GM18861 (cell line): ENCODE measurements at regions not wholly inside any gene's neighbourhood (a gene's known extent, or its start where the extent isn't known, plus 50 kb on each side); places are given as distances from the start of the nearest gene placed in this dataset.

Source experiments
- ATAC-seq: cut with Tn5 transposase; IDR thresholded peaks from one replicate; pipeline ENCODE4 v1.9.1; 2021; ENCODE audit not compliant: unreplicated experiment

DNA sequence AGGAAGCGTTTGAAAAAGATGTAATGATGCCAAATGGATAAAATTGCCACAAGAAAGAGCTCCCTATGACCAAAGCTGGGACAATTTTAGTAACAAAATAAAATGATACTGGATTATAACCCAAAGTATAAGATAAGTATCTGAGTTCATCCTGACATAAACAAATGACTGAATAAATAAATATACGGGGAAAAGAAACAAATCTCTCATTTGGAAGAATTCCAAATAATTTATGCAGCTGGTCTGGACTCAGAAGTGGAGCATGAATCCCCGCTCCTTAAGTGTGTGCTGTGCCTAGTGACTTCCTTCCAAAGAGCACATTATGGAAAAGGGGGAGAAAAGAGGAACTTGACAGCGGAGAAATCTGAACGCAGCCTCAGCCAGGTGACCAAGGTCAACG is 186.2 kb downstream of the RAMP3 start:
- ATAC-seq = no peak

DNA sequence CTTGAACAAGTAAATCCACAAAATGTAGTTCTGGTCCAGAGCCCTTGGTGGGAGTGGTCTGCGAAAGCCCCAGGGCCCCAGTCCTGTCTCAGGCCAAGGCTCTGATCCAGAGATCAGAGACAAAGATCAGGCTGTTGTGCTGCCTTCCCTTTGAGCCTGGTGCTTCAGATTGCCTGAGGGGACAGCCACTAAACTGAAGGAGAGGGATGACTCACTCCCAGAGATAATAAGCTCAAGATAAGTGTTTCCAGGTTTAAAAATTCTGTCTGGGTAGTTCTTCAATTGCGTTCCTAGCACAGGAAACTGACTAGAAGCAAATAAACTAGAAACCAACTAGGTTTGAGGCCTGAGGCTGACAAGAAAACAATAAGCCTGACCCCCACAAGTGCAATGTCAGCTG is 190.2 kb downstream of the RAMP3 start:
- ATAC-seq = no peak

DNA sequence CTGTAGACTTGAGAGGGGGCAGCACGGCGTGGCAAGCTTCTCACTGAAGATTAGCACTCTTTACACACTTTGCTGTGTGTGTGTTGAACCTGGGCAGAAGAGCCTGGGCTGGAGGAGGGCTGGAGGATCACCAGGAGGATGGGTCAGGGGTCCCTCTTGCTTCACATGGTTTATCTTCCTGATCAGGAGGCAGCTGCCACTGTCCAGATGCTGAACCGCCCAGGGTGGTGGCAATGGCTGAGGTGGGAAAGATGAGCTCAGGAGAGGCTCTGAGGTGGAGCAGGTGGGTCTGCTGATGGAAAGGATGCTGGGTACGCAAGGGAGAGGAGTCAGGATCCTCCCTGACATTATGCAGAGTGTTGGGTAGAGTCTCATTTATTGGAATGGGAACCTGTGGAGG is 191.5 kb downstream of the RAMP3 start:
- ATAC-seq = no peak

DNA sequence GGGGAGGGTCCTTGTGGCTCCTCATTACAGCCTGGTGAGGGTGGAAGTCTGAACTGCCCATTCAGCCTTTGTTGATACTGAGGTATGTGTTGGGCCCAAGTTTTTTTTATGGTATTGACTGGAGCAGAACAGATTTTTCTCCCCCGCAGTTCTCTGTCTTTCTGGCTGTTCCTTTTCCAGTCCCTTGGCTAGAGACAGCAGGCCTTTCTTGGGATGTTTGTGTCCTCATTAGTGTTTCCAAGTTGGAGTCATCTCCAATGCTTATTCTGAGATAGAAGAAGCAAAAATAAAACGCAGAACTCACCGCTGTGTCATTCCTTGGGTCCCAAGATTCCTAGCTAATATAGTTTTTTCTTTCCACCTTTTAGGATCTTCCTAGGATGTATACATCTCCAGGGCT is 193.3 kb downstream of the RAMP3 start:
- ATAC-seq = no peak

DNA sequence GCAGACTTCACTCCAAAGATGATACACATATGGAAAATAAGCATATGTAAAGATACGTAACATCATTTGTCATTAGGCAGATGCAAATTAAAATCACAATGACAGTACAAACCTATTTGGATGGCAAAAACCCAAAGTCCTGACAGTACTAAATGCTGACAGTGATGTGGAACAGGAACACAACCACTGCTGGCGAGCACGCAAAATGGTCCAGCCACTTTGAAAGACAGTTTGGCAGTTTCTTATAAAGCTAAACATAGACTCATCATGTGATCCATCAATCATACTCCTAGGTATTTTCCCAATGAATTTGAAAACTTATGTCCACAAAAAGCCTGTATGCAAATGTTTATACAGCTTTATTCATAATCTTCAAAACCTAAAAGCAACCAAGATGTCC is 200.7 kb downstream of the RAMP3 start:
- ATAC-seq = no peak

DNA sequence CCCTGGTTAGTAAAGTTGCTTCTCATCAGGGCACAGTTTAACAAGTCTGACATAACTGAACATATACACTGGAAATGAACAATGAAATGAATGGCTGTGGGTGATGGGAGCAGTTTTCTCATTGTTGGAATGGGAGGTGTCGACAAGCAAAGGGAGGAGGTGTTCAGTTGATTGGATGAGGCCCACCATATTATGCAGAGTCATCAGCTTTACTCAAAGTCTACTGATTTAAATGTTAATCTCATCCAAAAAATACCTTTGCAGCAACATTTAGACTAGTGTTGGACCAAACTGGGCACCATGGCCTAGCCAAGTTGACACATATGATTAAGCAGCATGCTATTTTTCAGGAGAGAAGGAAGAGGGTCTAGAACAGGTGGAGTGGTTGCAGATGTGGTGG is 201.7 kb downstream of the RAMP3 start:
- no peak for ATAC-seq

DNA sequence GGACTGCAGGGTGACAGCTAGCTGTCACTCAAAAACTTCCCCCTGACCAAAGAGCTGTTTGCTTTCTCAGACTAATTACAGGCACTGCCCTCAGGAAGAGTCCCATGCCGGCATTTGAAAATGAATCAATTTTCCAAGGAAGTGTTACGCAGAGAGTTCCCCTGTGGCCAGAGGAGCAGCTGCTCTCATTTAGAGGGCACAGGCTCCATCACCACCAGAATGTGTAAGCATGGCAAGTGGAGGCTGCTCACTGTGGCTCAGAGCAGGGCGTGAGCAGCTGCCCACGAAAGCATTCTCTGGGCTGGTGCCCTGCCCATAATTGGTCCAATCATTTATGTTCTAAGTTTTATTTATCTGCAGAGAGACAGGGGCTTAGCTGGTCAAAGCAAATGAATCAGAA is 202.2 kb downstream of the RAMP3 start:
- ATAC-seq = no peak

DNA sequence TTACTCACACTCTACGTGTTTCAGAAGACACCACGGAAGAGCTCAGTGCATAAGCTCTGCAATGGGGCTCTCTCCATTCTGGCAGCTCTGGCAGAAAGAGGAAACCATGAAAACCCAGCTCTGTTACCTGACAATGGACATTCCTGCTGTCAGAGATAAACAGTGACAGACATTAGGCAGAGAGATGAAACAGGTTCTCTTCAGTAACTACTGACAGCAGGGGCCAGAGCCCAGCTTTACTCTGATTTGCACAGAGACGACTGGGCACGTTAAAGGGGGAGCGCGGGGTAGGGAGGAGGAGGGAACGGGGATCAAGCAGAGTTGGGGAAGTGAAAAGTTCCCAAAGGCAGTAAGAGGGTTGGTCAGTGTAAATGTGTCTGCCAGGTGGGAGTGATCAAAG is 206.1 kb downstream of the RAMP3 start:
- ATAC-seq = no peak

DNA sequence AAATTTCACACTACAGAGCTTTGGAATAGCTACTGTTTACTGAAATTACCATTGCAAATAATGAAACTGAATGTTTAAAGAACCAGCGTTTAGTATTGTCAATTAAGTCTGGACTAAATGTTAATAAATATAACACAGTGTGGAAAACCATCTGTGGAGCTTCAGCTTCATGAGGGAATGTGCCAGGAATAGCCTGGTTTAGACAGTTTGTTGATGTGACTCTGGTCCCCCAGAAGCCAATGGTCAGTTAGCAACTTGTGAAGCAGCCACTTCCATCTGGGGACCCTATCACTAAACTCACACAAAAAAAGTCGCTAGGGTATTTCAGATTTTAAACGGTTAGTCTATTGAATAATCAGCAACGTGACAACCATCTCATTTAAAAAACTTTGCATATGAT is 207.8 kb downstream of the RAMP3 start:
- no peak for ATAC-seq

DNA sequence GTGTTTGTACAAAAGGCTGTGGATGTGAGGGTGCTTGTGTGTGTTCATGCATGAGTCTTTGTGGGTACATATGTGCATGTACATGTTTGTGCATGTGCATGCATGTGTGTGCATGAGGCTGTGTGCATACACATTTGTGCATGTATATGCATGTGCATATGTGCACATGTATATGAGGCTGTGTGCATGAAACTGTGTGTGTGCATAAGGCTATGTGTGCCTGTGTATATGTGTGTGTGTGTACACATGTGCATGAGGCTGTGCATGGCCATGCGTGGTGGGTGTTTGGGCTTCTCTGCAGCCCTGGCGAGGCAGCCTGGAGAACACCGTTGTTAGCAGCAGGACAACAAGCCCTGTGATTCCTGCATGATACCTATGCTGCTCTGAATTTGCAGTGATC is 207.7 kb upstream of the ADCY1 start:
- ATAC-seq = no peak

DNA sequence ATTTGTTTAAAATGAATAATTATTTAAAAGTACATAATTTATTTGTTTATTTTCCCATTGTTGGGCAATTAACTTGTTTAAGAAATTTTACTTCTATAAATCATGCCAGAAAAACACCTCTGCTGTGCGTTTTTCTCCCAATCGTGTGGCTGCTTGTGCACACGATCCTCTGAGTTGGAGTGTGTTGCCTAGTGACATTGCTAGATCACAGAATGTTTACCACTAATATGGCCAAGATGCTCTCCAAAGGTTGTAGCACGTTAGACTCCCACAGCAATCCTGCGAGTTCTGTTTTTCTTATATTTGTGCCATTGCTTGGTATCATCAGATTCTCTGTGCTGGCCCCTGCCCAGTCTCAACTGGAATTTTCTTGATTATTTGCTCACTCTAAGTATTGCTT is 207.1 kb upstream of the ADCY1 start:
- no peak for ATAC-seq

DNA sequence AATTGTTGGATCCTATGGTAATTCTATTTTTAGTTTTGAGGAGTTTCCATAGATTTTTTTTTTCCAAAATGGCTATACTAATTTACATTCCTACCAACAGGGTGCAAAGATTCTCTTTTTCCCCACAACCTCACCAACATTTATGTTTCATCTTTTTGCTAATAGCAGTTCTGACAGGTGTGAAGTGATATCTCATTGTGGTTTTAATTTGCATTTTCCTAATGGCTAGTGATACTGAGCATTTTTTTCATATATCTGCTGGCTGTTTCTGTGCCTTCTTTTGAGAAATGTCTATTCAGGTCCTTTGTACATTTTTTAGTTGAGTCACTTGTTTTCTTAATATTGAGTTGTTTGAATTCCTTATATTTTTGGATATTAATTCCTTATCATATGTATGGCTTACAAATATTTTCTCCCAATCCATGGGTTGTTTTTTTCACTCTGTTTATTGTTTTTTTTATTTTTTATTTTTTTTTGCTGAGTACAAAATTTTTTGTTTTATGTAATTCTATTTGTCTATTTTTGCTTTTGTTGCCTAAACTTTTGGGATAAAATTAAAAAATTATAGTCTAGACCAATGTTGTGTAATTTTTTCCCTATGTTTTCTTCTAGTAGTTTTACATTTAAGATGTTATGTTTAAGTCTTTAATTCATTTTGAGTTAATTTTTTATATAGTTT is 205.9 kb upstream of the ADCY1 start:
- no peak for ATAC-seq

DNA sequence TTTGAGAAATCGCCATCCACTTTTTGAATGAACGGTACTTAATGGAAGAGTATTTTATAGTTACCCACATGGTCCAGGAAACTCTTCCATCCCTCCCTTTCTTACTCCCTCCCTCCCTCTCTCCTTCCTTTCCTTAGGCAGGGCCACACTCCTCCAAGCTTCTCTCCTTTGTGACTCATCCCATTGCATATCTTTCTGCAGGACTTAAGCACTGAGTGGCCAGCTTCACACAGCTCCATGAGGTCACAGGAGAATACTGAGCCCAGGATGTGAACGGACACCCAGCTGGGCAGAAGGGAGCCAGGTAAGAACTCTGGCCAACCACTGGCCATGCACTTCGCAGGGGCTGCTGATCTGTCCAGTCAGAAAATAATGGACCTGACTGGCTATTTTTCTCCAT is 189.7 kb upstream of the ADCY1 start:
- no peak for ATAC-seq

DNA sequence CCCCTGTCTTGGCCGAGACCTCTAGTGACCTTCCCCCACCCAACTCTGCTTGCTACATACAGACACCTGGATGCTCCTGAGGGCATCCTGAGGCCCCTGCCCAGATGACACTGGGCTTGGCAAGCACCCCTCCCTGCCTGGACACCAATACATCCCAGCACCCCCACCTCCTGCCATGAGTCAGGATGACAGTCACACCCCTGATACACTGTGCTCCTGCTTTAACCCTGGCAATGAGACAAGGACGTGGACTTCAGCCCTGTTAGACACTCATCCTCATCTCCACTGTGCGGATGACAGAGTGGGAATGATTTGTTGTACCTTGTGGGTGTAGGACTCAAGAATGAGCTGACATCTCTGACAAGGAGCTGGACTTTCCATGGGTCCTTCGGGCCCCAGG is 186.3 kb upstream of the ADCY1 start:
- no peak for ATAC-seq

DNA sequence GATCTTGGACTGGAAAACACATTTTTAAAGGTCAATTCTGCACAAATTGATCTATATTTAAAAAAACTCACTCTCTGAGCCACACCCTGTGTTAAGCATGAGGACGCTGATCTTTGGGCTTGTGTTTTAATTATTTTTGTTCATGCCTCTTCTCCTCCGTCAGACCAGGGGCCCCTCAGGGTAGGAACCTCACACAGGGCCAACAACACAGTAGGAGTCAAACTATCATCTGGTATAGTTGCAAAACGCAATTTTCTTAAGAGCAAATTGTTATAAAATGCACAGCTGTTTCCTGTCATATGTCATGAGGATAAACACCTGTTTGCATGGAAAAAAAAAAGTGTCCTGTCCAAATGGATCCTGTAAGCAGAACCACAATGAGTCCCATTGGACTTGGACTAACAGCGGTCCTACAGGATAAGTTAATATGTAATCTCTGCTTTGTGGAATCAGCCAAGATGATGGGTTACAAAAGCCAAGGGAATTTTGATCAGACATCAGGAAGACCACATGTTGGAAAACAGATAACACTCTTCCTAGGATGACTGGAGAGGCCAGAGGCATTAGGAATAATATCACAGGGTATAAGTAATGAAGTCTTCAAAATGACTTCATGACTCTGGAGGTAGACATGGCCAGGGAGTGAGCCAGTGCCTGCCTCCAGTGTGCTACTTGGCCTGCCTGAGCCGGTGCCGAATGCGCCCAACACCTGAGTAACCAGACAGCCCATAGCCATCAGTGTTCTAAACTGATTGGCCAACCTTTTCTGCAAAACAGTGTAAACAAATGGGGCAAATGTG is 184.9 kb upstream of the ADCY1 start:
- ATAC-seq = no peak

DNA sequence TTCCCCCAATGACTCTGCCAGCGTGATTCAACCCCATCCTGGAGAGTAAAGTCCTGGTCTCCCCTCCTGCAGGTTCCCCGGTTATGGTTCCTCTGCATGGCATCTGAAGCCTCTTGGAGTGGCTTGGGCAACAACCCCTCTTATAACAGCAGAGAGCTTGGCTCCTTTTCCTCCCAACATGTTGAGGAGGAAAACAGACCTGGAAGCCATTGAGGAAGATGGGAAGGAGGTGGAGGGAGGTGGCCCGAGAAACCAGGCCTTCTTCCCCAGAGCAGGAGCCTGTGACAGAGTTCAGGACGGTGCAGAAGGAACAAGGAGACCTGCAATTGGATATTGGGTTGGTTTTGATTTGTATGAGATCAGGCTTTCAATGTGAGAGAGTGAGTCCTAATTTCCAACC is 184.0 kb upstream of the ADCY1 start:
- no peak for ATAC-seq

DNA sequence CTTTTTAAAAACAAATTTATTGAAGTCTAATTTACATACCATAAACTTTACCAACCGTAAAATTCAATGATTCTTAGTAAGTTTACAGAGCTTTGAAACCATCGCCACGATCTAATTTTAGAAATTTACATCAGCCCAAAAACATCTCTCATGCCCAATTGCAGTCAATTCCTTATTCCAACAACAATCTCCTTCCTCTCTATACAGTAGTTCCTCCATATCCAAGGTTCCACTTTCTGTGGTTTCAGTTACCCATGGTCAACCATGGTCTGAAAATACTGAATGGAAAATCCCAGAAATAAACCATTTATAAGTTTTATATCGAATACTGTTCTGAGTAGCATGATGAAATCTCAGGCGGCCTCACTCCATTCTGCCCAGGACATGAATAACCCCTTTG is 183.4 kb upstream of the ADCY1 start:
- ATAC-seq = no peak

DNA sequence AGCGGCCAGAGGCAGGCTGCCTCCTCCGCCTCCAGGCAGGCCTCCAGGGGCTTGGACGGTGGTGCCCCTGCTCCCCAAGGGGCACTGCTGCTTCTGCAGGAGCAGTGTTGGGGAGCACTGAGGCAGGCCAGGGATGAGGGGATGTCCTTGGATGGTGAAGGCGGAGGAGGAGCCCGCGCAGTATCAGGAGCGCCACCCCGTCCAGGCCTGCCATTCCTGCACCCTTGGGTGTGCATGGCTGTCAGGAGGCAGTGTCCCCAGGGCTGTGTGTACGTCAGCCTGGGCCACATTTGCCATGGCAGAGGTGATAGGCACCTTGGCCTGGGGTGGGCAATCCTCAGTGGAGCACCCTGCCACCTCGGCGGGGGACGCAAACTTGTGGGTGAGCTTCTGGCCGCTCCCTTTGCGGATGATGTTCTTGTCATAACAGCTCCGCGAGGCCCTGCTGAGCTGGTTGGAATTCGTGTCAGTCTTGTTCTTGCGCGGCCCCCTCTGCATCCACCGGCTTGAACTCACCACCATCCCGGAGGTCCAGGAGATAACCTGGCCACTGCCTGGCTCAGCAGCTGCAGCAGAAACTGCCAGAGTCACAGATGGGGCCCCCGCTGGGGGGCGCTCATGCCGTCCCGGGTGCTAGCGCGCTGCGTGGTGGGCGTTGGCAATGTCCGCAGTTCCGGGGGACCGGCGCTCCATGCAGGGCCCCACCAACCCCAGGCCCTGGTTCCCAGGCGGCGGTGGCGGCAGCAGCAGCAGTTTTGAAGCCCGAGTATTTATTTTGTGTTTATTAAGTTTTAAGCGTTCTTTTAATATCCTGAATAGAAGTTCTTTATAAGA is 182.3 kb upstream of the ADCY1 start:
- no peak for ATAC-seq

DNA sequence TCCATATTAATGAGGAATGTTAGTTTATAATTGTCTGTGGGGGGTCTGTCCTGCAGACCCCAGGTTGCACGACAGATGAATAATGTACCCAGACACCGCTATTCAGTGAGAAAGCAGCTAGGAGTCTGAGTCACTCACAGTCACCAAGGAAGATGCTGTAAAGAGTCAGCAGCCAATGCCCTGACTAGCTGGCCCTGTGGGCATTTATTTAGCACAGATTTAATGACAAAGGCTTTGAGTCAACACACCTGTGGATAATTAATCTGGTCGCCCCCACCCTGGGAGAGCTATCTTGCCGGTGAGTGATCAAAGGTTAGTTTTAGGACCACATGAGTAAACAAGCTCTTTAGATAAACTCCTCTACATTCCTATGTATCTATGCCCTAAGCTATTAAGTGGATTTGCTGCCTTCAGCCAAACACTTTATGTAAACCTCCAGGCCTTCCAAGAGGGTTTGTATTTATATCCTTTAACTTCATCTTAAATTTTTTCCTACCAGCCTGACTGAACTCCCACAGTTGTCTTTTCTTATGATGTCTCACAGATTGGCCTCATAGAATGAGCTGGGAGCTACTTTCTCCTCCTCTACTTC is 180.0 kb upstream of the ADCY1 start:
- no peak for ATAC-seq

DNA sequence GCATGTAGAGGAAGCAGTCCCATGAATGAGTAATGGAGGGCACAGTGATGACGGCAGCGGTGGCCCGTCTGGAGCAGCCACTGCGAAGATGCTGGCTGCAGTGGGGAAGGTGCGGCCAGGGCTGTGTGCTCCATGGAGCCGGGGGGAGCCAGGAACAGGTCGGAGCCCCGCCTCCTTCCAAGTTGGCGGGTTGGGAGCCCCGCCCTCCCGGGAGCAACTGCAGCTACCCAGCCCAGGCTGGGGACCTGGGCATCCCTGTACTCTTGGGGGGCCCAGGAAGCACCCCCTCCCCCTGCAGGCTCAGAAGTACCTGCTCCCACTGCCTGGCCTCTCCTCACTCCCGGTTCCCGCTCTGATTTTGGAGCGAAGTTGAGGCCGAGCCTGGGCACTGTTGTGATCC is 175.1 kb upstream of the ADCY1 start:
- ATAC-seq = no peak

DNA sequence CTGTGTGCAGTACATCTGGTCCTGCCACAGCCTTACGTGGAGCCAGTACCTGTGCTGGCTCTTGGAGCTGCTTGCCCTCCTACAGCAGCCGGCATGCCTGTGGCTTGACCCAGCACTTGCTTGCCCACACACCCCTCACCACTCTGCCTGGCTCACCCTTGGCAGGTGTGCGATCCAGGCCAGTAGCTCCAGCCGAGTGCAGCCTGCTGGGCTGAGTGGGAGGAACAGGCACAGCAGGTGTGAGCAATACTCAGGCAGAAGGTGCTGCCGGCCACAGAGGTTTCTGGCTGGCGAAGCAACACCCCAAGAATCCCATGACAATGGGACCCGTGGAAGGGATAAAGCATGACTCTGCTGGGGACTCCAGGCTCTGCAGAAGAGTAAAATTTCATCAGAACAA is 173.5 kb upstream of the ADCY1 start:
- no peak for ATAC-seq

DNA sequence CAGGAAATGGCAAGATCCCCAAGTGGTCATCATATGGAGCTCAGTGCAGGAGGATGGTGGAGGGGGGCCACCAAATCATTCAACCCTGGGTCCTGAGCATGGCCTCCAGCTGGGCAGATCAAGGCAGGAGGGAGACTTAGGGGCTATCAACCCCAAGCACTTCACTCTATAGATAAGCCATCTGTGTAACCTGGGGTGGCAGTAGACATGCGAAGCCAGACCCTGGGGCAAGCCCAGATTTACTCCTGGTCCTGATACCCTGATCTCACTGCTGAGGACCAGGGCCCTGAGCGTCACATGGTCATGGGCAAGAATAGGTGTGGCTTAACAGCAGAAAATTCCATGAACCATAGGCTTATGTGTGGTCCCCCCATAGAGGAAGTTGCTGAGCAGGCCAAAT is 173.0 kb upstream of the ADCY1 start:
- ATAC-seq = no peak
